ENCODE measurements at regions not wholly inside any gene's neighbourhood (a gene's known extent, or its start where the extent isn't known, plus 50 kb on each side); places are given as distances from the start of the nearest gene placed in this dataset.

DNA sequence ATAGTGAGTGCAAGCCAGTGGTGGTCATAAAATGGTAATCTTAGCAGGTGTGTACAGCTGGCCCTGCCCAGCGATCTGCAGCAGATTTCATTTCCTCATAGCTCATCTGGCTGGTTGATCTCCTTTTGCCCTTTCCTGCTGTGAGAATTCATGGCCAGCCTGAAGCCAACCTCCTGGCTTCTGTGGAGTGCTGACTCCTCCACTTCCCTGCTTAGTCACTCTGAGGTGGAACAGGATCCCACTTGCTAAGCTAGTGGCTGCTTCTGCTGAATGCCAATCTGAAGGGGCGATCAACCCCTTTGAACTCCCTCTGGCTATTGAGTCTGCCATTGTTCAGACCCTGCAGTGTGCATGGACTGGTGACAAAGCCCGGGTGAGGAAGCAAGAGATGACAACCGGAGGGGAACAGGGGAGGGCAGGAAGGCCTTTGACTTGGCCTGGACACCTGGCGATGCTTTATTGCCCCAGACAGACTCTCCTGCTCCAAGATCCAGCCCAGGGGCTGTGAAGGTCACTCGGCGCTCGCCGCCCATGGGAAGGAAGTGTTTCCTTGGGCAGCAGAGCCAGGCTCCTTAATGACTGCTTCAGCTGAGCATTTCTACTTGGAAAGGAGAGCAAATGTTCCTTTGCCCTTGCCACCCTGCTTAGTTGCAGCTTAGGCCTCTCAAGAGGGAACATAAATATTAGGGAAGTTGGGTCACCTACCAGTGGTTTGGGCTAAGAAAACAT is 341.1 kb downstream of the ZSWIM6 start:
- POLR2A ChIA-PET = no interaction called here
- Histone ChIP-seq H3K4me3 (replicated peaks in 1 of 3; ENCODE audit: insufficient read depth in 1 of 3, low read depth in 1 of 3, low read length in 3 of 3) (no peak overlapping the region), H3K27ac (ENCODE audit: insufficient read depth, low read depth, low read length) (no peak overlapping the region), H3K9ac (replicated peaks; ENCODE audit: extremely low read depth, insufficient read depth, low read length) (no peak overlapping the region), H2AFZ (ENCODE audit: low read depth, low read length) (no peak overlapping the region), H3K4me2 (ENCODE audit: insufficient read depth, low read length) (no peak overlapping the region), H3K9me1 (replicated peaks; ENCODE audit: control insufficient read depth, extremely low read depth, insufficient read depth, low read length) (no peaks in the 10 kb centered on the region), H3K79me2 (ENCODE audit: control insufficient read depth, insufficient read depth, low read length) (no peaks in the 10 kb centered on the region), H3K27me3 (ENCODE audit: control insufficient read depth in 2 of 2, insufficient read depth in 2 of 2, low read length in 2 of 2) (peaks cover 0 to 11% of the 10 kb centered on the region in 2 experiments), H4K20me1 (replicated peaks; ENCODE audit: control insufficient read depth, extremely low read depth, insufficient read depth, low read length) (no peaks in the 10 kb centered on the region), H3K9me3 (replicated peaks; ENCODE audit: control insufficient read depth, insufficient read depth, low read length) (no peaks in the 10 kb centered on the region), H3K4me1 (ENCODE audit: control insufficient read depth, extremely low read depth, insufficient read depth, low read length) (no peaks in the 10 kb centered on the region), H3K36me3 (ENCODE audit: control insufficient read depth in 2 of 2, extremely low read depth in 1 of 2, insufficient read depth in 2 of 2, low read length in 2 of 2) (no peaks in the 10 kb centered on the region)
- FAIRE-seq (no peak), DNase-seq (ENCODE audit: low read depth, low spot score) (peak; percentile 28)
- TF ChIP-seq FOS (IDR thresholded peaks at IDR 0.05; ENCODE audit: borderline replicate concordance, insufficient read depth, low read length) (peak; percentile 61), MYC (IDR thresholded peaks at IDR 0.05; ENCODE audit: low read depth, low read length) (no peak), GATA2 (IDR thresholded peaks at IDR 0.05; ENCODE audit: insufficient read depth, insufficient read length, low read depth, low read length) (peak; percentile 49), JUN (IDR thresholded peaks at IDR 0.05; ENCODE audit: borderline replicate concordance, insufficient read depth, insufficient read length, low read depth) (no peak), EZH2 (IDR thresholded peaks at IDR 0.05; ENCODE audit: borderline replicate concordance, low read depth, low read length, severe bottlenecking) (no peak), POLR2A (IDR thresholded peaks at IDR 0.05; ENCODE audit: low read depth, low read length) (no peak)
- TF ChIP-seq, protein P1, sequence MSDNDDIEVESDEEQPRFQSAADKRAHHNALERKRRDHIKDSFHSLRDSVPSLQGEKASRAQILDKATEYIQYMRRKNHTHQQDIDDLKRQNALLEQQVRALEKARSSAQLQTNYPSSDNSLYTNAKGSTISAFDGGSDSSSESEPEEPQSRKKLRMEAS (IDR thresholded peaks at IDR 0.05; ENCODE audit: insufficient read depth, insufficient read length) = no peak
- CTCF ChIA-PET = interaction anchor here (1.2 kb wide), 1 partner anchor 15 kb away, joined by 6 read pairs; no protein-coding TSS in a partner anchor
- no TSS peak for BruUV-seq (replicated peaks)
- dilution Hi-C loops (cut with MboI; ENCODE audit: extremely low pct_ligation_motif_present, low sequenced_read_pairs) = no loop called here
- intact Hi-C loops (cut with micrococcal nuclease) = no loop called here

DNA sequence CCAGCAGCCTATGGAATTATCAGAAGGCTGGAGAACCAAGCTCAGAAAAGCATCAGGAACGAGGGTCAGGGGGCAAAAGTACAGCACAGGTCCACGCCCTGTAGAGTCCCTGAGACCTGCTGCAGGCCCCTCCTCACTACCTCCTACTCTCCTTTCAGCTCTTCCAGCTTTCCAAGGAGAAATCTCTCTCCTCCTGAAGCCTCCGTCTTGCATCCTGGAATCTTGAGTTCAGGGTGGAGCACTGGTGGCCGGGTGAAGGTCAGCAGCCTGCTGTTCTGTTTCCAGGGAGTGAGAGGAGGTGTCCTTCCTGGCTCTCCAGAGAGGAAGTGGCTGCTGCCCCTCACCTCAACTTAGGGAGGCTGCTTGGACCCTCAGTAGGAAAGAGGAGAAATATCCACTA is 342.3 kb downstream of the ZSWIM6 start:
- ChIA-PET CTCF (no interaction called here), POLR2A (no interaction called here)
- H3K9me3 ChIP-seq (replicated peaks; ENCODE audit: control insufficient read depth, insufficient read depth, low read length) = no peaks in the 10 kb centered on the region
- no peak overlapping the region for H3K9ac ChIP-seq (replicated peaks; ENCODE audit: extremely low read depth, insufficient read depth, low read length)
- no peak overlapping the region for H3K4me2 ChIP-seq (ENCODE audit: insufficient read depth, low read length)
- H3K4me3 ChIP-seq (replicated peaks in 1 of 3; ENCODE audit: insufficient read depth in 1 of 3, low read depth in 1 of 3, low read length in 3 of 3) = no peak overlapping the region
- H2AFZ ChIP-seq (ENCODE audit: low read depth, low read length) = no peak overlapping the region
- DNase-seq (ENCODE audit: low read depth, low spot score) (no peak), FAIRE-seq (no peak)
- H3K4me1 ChIP-seq (ENCODE audit: control insufficient read depth, extremely low read depth, insufficient read depth, low read length) = no peaks in the 10 kb centered on the region
- intact Hi-C loops (cut with micrococcal nuclease) (no loop called here), dilution Hi-C loops (cut with MboI; ENCODE audit: extremely low pct_ligation_motif_present, low sequenced_read_pairs) (no loop called here)
- peaks cover 0 to 6% of the 10 kb centered on the region in 2 experiments for H3K27me3 ChIP-seq (ENCODE audit: control insufficient read depth in 2 of 2, insufficient read depth in 2 of 2, low read length in 2 of 2)
- TF ChIP-seq, protein P1 (IDR thresholded peaks at IDR 0.05; ENCODE audit: insufficient read depth, insufficient read length) = no peak
- TF ChIP-seq JUN (IDR thresholded peaks at IDR 0.05; ENCODE audit: borderline replicate concordance, insufficient read depth, insufficient read length, low read depth) = no peak
- TF ChIP-seq, protein P2, sequence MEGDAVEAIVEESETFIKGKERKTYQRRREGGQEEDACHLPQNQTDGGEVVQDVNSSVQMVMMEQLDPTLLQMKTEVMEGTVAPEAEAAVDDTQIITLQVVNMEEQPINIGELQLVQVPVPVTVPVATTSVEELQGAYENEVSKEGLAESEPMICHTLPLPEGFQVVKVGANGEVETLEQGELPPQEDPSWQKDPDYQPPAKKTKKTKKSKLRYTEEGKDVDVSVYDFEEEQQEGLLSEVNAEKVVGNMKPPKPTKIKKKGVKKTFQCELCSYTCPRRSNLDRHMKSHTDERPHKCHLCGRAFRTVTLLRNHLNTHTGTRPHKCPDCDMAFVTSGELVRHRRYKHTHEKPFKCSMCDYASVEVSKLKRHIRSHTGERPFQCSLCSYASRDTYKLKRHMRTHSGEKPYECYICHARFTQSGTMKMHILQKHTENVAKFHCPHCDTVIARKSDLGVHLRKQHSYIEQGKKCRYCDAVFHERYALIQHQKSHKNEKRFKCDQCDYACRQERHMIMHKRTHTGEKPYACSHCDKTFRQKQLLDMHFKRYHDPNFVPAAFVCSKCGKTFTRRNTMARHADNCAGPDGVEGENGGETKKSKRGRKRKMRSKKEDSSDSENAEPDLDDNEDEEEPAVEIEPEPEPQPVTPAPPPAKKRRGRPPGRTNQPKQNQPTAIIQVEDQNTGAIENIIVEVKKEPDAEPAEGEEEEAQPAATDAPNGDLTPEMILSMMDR (IDR thresholded peaks at IDR 0.05; ENCODE audit: extremely low read depth in 1 of 2, insufficient read depth in 1 of 2, low read depth in 1 of 2, low read length in 2 of 2) = no peak
- no peak for TF ChIP-seq EZH2 (IDR thresholded peaks at IDR 0.05; ENCODE audit: borderline replicate concordance, low read depth, low read length, severe bottlenecking)
- TF ChIP-seq POLR2AphosphoS5 (IDR thresholded peaks at IDR 0.05; ENCODE audit: insufficient read depth, low read depth, low read length) = no peak
- TF ChIP-seq POLR2A (IDR thresholded peaks at IDR 0.05; ENCODE audit: low read depth, low read length) = no peak
- TF ChIP-seq GATA2 (IDR thresholded peaks at IDR 0.05; ENCODE audit: insufficient read depth, insufficient read length, low read depth, low read length) = no peak
- no peak for TF ChIP-seq FOS (IDR thresholded peaks at IDR 0.05; ENCODE audit: borderline replicate concordance, insufficient read depth, low read length)
- H4K20me1 ChIP-seq (replicated peaks; ENCODE audit: control insufficient read depth, extremely low read depth, insufficient read depth, low read length) = no peaks in the 10 kb centered on the region
- no peaks in the 10 kb centered on the region for H3K36me3 ChIP-seq (ENCODE audit: control insufficient read depth in 2 of 2, extremely low read depth in 1 of 2, insufficient read depth in 2 of 2, low read length in 2 of 2)
- H3K79me2 ChIP-seq (ENCODE audit: control insufficient read depth, insufficient read depth, low read length) = no peaks in the 10 kb centered on the region
- BruUV-seq (replicated peaks) = no TSS peak
- no peak overlapping the region for H3K27ac ChIP-seq (ENCODE audit: insufficient read depth, low read depth, low read length)
- H3K9me1 ChIP-seq (replicated peaks; ENCODE audit: control insufficient read depth, extremely low read depth, insufficient read depth, low read length) = no peaks in the 10 kb centered on the region
